Panc1 (cell line): ENCODE measurements at regions not wholly inside any gene's neighbourhood (a gene's known extent, or its start where the extent isn't known, plus 50 kb on each side); places are given as distances from the start of the nearest gene placed in this dataset.

Experiments used
- ATAC-seq: fragments of 200-7000 bp; cut with Tn5 transposase; 2 replicates; pipeline ENCODE4 v1.9.1; 2020; ENCODE audit warnings: mild to moderate bottlenecking, moderate library complexity
- BruUV-seq: library from RNA; stranded (reverse); fragments of 400-500 nt; replicated peaks from 2 replicates; lab custom pipeline; 2021; lab: Mats Ljungman, UMichigan
- CTCF ChIA-PET: fragments of 300-600 bp; sonication (Branson Sonifier 250); formaldehyde crosslinking; loops from one replicate; lab custom pipeline; 2022; ENCODE audit warnings: antibody characterized with exemption; lab: Charles Lee
- POLR2A ChIA-PET: fragments of 300-600 bp; sonication (Branson Sonifier 250); formaldehyde crosslinking; loops from one replicate; lab custom pipeline; 2022; ENCODE audit warnings: antibody characterized with exemption; lab: Charles Lee
- DNase-seq: peaks from one replicate; pipeline ENCODE4 v3.0.0-alpha.2; 2010; ENCODE audit warnings: low read depth, low spot score
- H3K27ac ChIP-seq: 2 replicates; pipeline ENCODE4 v1.5.1; 2011; ENCODE audit warnings: mild to moderate bottlenecking, low read length, inconsistent platforms
- H3K27me3 ChIP-seq: fragments of 200-500 bp; sonication (Bioruptor generic); 2 replicates; pipeline ENCODE4 v1.6.0; 2014; ENCODE audit warnings: low read length, inconsistent platforms; ENCODE audit not compliant: control insufficient read depth, insufficient read depth
- H3K36me3 ChIP-seq: fragments of 200-500 bp; sonication (Bioruptor generic); 2 replicates; pipeline ENCODE4 v1.5.1; 2014; ENCODE audit warnings: inconsistent platforms, mild to moderate bottlenecking, low read length, moderate library complexity; ENCODE audit not compliant: control insufficient read depth, insufficient read depth
- H3K4me1 ChIP-seq: 2 replicates; pipeline ENCODE4 v1.5.1; 2011; ENCODE audit warnings: inconsistent platforms, mild to moderate bottlenecking, low read length, moderate library complexity; ENCODE audit not compliant: control insufficient read depth, insufficient read depth
- H3K4me3 ChIP-seq, 2 experiments: 2 replicates each; pipeline ENCODE4 v1.5.1; 2011 to 2012; ENCODE audit warnings: low read depth in 2 of 2, low read length in 2 of 2, mild to moderate bottlenecking in 2 of 2, inconsistent platforms in 1 of 2, moderate library complexity in 1 of 2
- H3K9me3 ChIP-seq: fragments of 200-500 bp; sonication (Bioruptor generic); 2 replicates; pipeline ENCODE4 v1.5.1; 2014; ENCODE audit warnings: low read depth, mild to moderate bottlenecking, inconsistent platforms, low read length, moderate library complexity; ENCODE audit not compliant: control insufficient read depth, insufficient read depth
- CTCF ChIP-seq: fragments of 450-650 bp; IDR thresholded peaks from 2 replicates; pipeline ENCODE4 v1.5.1; 2017; ENCODE audit warnings: mild to moderate bottlenecking
- POLR2AphosphoS5 ChIP-seq: IDR thresholded peaks from 2 replicates; pipeline ENCODE4 v1.6.1; 2012; ENCODE audit warnings: mild to moderate bottlenecking, low read depth, low read length, moderate library complexity
- REST ChIP-seq, 2 experiments: IDR thresholded peaks; 2 replicates each; pipeline ENCODE4 v1.6.1; 2011 to 2012; ENCODE audit warnings: low read depth in 2 of 2, control low read depth in 1 of 2, low read length in 1 of 2, mild to moderate bottlenecking in 1 of 2, moderate library complexity in 1 of 2; ENCODE audit not compliant: insufficient read depth in 1 of 2
- SIN3A ChIP-seq: IDR thresholded peaks from 2 replicates; pipeline ENCODE4 v1.6.1; 2012; ENCODE audit warnings: low read depth, mild to moderate bottlenecking, low read length, moderate library complexity, borderline replicate concordance; ENCODE audit not compliant: insufficient read depth
- TCF7L2 ChIP-seq: IDR thresholded peaks from 2 replicates; pipeline ENCODE4 v1.6.1; 2011; ENCODE audit warnings: mild to moderate bottlenecking, low read depth, low read length, inconsistent platforms
- in situ Hi-C: cut with HindIII; loops from 2 replicates; pipeline ENCODE4 v1.10.0; 2016; ENCODE audit warnings: low sequenced_read_pairs, low pct_unique_long_range_greater_than_20kb
- intact Hi-C: fragments of 100-400 bp; cut with micrococcal nuclease; formaldehyde crosslinking; loops from one replicate; pipeline ENCODE4 v1.10.0; 2022; ENCODE audit not compliant: unreplicated experiment

- BruUV-seq: no TSS peak
- in situ Hi-C loops: no loop called here
- no peak overlapping the region for H3K4me3 ChIP-seq
Observed at GRCh38 chr2:192253692-192254091, 59.0 kb upstream of the TMEFF2 start.

GRCh38 chr2:192250961-192251360 lies 56.2 kb upstream of the TMEFF2 start:
- DNase-seq: no peak
- no peak overlapping the region for H3K4me3 ChIP-seq
- intact Hi-C loops: no loop called here
- no peak for ATAC-seq
- ChIA-PET POLR2A (no interaction called here), CTCF (no interaction called here)
- no peaks in the 10 kb centered on the region for H3K27me3 ChIP-seq
- H3K9me3 ChIP-seq: no peaks in the 10 kb centered on the region
- H3K4me1 ChIP-seq: no peaks in the 10 kb centered on the region
- no peak overlapping the region for H3K27ac ChIP-seq
- no TSS peak for BruUV-seq
- TF ChIP-seq POLR2AphosphoS5 (no peak), CTCF (no peak), REST (IDR thresholded peaks at IDR 0.05; ENCODE audit: insufficient read depth in 1 of 2, low read depth in 2 of 2, low read length in 1 of 2) (no peak), TCF7L2 (no peak), SIN3A (no peak)
- H3K36me3 ChIP-seq: no peaks in the 10 kb centered on the region
- in situ Hi-C loops: no loop called here

More at GRCh38 chr2:192253692-192254091, 59.0 kb upstream of the TMEFF2 start:
- no peaks in the 10 kb centered on the region for H3K9me3 ChIP-seq
- no peaks in the 10 kb centered on the region for H3K36me3 ChIP-seq
- H3K27me3 ChIP-seq: no peaks in the 10 kb centered on the region
- no peak for TF ChIP-seq SIN3A
- no peak for TF ChIP-seq TCF7L2
- TF ChIP-seq CTCF: no peak
- no peak for TF ChIP-seq POLR2AphosphoS5
- no peak for TF ChIP-seq REST (IDR thresholded peaks at IDR 0.05; ENCODE audit: insufficient read depth in 1 of 2, low read depth in 2 of 2, low read length in 1 of 2)
- H3K27ac ChIP-seq: no peak overlapping the region
- intact Hi-C loops: no loop called here
- ATAC-seq (no peak), DNase-seq (no peak)
- no peaks in the 10 kb centered on the region for H3K4me1 ChIP-seq
- ChIA-PET CTCF (no interaction called here), POLR2A (no interaction called here)
